Activated T-cell treated with anti-CD3 and anti-CD28 coated beads for 48 hours (primary cell): ENCODE measurements at regions not wholly inside any gene's neighbourhood (a gene's known extent, or its start where the extent isn't known, plus 50 kb on each side); places are given as distances from the start of the nearest gene placed in this dataset.

Source experiments
- DNase-seq: peaks from one replicate; pipeline ENCODE4 v3.0.0-alpha.2; 2020; ENCODE audit warnings: low read depth

DNA sequence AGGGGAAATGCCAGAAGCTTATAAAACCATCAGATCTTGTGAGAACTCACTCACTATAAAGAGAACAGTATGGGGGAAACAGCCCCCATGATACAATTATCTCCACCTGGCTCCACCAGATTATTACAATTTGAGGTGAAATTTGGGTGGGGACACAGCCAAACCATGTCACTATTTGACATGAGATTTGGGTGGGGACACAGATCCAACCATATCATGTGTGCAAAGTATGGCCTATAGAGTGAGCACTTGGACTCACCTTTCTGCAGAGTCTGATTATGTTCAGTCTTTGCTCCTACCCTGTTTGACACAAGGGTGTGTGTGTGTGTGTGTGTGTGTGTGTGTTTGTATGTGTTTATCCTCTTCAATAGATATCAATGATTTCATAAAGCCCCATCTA lies 287.5 kb downstream of the ZNF536 start:
- DNase-seq, result no peak

DNA sequence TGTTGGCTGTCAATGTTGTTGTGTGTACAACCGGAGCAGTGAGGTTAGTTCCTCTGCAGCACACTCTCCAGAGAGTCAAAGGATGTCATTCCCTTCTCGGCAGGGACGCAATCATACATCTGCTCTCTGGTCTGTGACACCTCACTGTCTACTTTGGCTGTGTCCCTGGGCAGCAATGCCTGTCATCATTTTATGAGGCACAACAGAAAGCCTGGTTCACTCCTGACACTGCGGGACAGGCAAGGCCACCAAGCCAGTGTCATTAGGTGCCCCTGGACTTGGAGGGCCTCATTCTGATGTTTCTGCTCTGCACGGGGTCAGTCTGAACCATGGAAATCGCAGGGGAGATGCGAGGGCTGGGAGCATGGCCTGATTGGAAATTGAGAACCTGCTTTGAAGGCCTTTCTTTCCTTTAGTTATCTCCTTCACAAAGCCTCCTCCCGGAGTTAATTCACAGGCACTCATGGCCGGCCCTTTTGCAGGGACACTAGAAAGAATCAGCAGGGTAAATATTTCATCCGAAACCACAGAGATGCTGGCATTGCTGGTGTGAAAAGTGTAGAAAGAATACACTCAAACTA lies 284.4 kb downstream of the ZNF536 start:
- no peak for DNase-seq

DNA sequence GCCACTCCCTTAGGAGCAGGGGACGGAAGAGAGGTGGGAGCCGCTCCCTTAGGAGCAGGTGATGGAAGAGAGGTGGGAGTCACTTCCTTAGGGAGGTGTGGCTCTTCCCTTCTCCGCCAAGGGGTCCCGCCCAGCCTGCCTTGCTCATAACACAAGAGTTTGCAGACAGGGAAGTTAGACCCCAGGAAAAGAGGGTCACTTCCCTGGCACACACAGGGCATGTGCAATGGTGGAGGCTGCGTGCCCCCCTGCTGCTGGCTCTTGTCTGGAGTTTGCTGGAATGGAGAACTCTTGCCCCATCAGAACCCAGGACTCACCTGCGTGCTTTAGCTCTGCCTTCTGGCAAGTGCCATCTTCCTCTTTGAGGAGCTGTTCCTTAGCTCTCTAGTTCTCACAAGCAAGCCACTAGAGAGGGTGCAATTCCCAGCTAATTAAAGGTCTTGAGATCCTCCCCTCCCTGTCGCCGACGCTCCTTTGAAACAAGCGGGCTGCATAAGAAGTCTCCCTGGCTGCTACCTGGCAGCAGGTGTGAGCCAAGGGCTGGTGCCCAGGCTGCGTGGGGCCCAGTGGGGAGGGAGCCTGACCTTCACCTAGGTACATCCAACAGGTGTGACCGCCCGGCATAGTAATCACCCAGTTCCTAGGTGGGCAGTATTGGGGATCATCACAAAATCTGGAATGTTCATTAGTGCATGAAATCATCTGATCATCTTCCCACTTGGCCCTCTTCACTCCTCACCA lies 281.6 kb downstream of the ZNF536 start:
- DNase-seq, result no peak

GRCh38 chr19:30652751-30653150 lies 280.6 kb downstream of the ZNF536 start:
- no peak for DNase-seq

DNA sequence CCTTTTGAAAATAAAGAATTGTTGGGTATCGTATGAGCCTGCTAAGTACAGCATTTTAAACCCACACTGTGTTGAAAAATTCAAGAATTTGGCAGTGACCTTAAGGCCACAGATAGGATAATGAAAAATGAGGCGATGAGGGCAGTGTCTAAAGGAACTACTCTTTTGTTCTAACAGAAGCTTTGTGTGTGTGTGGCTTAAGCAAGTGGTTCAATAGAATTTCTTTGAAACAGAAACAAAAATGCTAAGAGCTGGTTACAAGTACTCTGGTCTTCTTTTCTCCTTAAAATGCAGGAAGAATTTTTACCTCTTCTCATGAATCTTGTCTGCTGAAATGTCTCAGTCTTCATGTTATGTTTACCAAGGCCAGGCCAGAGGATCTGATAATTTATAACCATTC lies 279.5 kb downstream of the ZNF536 start:
- no peak for DNase-seq

GRCh38 chr19:30651066-30651465 lies 278.9 kb downstream of the ZNF536 start:
- no peak for DNase-seq

- no peak for DNase-seq
These were observed 277.9 kb downstream of the ZNF536 start for GRCh38 chr19:30649934-30650614.

GRCh38 chr19:30648866-30649862 lies 277.0 kb downstream of the ZNF536 start:
- DNase-seq, result no peak

DNA sequence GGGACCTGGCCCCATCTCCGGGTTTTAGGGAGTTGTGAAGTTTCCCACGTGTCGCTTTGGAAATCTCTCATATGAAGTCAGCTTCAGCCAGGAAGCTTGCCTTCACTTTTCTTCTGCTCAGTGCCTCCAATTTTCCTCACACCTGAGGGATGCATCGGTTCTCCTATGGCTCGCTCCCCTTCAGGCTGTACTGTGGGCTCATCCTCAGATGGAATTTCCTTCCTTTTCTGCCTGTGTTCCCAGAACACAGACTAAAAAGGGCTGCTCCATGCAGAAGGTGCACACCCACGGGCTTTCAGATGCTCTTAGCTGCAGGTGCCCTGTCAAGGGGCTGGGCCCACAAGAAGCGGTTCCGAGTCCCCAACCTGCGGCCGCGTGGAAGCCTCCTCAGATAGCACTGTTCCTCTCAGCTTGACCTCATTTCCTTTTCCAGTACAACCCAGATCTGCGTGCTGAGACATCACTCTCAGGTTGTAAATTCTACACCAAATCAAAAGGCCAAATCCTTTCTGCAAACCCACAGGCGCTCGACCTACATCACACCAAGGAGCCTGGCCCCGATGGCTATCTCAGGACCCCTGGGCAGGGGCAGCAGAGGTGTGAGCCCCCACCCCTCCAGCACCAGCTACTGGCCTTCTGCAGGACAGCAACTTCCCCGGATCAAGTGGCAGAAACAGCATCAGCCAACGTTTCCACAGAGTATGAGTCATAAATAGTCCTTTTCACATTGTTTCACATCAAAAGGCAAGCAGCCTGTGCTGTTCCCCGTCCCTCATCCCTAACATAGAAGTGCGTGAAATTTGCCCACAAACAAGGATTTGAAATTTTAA lies 275.9 kb downstream of the ZNF536 start:
- DNase-seq, result no peak

DNA sequence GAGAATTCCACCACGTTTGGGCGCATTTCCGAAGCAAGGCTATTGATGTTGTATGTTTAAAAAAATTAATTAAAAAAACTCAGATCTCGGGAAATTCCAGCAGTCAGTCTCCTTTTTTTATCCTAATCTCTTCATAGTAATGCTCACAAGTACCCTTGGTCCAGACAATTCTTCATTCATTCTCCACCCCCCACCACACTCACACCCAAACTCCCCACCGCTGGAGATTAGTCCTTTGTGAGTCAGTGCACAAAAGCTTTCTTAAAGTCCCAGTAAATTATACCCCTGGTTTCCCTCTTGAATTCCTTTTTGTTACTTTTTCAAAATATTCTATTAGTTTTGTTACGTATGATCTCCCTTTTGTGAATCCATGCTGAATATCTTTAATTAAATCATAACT lies 274.6 kb downstream of the ZNF536 start:
- DNase-seq, result no peak

DNA sequence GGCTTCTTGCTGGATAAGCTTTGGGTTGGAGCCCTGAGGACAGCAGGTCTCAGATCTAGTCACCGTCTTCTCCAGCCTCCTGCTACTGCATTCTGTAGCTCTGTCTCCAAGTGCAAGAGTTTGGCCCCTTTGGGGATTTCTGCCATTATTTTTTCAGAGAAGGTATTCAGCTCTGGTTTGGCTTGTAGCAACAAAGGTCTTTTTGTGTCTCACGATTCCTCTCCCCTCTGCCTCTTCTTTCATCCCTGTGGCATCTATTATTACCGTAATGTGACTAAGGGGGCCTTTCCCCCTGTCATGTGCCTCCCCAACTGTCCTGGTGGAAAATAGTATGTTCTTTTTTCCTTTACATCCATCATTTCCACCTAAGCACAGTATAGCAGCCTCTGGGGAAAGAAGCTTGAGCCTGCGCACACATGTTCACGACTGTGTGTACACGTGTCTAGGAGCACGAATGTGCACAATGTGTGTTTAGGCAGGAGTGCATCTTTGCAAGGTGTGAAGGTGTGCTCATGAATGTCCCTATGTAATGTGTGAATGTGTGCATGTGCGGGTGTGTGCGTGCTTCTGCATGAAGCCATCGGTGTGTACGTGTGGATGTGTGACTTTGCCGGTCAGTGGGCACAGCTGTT lies 273.9 kb downstream of the ZNF536 start:
- no peak for DNase-seq

GRCh38 chr19:30640252-30640965 lies 268.2 kb downstream of the ZNF536 start:
- DNase-seq, result no peak

DNA sequence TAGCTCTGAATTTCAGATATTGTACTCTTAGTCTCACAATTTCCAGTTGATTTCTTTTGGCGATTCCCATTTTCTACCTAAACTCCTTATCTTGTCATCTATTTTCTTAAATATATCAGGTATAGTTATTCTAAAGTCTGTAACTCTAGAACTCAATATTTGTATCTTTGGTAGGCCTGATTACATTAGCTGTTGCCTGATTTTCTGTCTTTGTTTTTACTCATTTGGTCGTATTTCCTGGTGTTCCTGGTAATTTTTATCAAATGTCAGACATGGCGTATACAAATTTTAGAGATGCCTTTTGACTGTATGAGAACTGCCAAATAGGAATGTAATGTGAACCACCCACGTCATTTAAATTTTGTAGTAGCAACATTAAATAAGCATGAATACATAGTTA lies 266.7 kb downstream of the ZNF536 start:
- DNase-seq, result no peak

GRCh38 chr19:30637926-30638325 lies 265.7 kb downstream of the ZNF536 start:
- DNase-seq, result no peak

DNA sequence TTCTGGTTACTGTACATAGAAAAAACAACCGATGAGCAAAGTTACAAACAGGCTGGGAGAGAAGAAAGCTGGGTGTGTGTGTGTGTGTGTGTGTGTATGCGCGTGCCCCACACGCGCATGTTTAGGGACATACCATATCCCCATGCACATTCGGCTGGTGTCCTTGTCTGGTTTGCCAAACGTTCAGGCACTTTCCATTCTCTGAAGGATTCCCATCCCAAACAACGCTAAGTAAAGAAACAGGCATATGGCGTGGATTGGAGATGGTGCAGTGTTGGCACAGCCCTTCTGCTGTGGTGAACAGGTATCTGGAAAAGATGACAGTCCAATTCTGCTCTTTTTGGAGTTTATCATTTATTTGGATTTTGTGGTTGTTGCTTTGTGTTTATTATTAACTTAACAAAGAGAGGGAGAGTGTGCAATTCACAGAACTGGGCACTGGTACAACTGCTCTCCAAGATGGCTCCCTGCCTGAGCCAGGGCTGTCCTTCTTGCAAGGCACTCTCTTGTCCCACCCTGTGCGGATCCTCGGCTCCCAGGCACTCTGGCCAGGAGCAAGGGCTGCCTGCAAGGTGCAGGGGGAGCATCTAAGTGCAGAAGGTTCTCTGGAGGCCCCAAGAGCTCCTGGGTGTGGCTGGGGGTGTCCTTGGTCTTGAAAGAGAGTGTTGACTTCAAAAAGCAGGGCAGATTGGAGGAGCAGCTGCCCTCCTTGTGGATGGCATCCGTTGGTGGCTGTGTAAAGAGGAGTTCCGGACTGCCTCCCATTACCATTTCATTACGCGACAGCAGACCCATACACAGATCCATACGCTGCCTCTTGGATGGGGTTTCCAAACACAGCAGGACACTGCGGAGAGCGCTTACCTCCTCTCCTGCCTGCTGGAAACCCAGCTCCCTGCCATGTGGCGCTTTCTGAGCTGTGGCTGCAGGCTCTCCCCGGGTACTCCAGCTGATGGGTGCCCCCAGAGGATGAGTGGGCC lies 263.1 kb downstream of the ZNF536 start:
- no peak for DNase-seq

GRCh38 chr19:30634131-30634830 lies 262.1 kb downstream of the ZNF536 start:
- DNase-seq, result no peak

- no peak for DNase-seq
These were observed 258.8 kb downstream of the ZNF536 start for GRCh38 chr19:30631033-30631370.

DNA sequence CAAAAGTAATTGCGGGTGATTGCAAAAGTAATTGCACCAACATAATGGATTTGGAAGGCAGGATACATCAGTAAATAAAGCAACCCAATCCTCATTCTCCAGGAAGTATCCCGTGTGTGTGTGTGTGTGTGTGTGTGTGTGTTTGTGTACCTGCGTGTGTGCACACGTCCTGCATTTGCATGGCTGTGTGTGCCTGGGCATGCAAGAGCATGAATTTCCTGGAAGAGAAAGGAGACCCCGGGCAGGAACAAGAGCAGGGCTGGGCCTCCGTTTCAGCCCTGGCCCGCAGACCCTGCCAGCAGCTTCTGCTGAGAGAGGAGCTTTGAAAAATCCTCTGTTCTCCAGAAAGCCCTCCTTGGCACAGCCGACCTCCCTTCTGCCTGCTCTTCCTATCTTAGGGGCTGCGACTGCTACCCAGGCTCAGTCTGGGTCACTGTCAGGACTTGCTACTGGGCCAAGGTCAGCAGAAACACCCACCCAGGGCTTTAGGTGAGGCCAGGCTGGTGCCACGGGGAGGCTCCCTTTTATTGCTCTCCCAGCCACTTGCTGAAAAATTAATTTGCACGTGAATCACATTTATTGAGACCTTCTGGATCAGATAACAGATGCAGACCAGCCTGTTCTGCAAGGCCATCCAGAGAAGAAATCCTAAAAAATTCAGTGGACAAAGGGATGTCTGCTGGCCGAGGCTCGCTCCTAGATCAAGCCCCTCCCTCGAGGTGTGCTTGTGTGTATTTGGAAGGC lies 258.3 kb downstream of the ZNF536 start:
- DNase-seq, result no peak
